Thyroid gland (tissue), 4 donors: ENCODE measurements at regions not wholly inside any gene's neighbourhood (a gene's known extent, or its start where the extent isn't known, plus 50 kb on each side); places are given as distances from the start of the nearest gene placed in this dataset.

Experiments used
- DNase-seq, 2 donors: peaks; one replicate each; pipeline ENCODE4 v3.0.0-alpha.2; 2019
- H3K27ac ChIP-seq, 3 donors: fragments of 200-600 bp; sonication (generic); 1 replicate in 2 of 3; 2 replicates in 1 of 3; pipeline ENCODE4 v1.5.1; 2016 to 2019; ENCODE audit warnings: mild to moderate bottlenecking in 1 of 3, moderate library complexity in 1 of 3
- H3K27me3 ChIP-seq: fragments of 200-600 bp; sonication (generic); one replicate; pipeline ENCODE4 v1.5.1; 2019
- H3K36me3 ChIP-seq, 2 donors: fragments of 200-600 bp; sonication (generic); one replicate each; pipeline ENCODE4 v1.5.1; 2016 to 2019
- H3K4me1 ChIP-seq, 2 donors: fragments of 200-600 bp; sonication (generic); one replicate each; pipeline ENCODE4 v1.5.1; 2017 to 2019
- H3K4me3 ChIP-seq, 3 donors: fragments of 200-600 bp; sonication (generic); replicated peaks in 1 of 3; 1 replicate in 2 of 3; 2 replicates in 1 of 3; pipeline ENCODE4 v1.5.1; 2016; ENCODE audit warnings: mild to moderate bottlenecking in 1 of 3
- H3K9me3 ChIP-seq: fragments of 200-600 bp; sonication (generic); one replicate; pipeline ENCODE4 v1.5.1; 2017
- POLR2A ChIP-seq, 2 donors: fragments of 450-650 bp; IDR thresholded peaks; one replicate each; pipeline ENCODE4 v1.6.1; 2017; ENCODE audit warnings: antibody characterized with exemption in 2 of 2, mild to moderate bottlenecking in 2 of 2, moderate library complexity in 1 of 2
- WGBS, 2 donors: methylation state at CpG; one replicate each; pipeline ENCODE4 v1.1.5; 2017; 5-methylcytosine and 5-hydroxymethylcytosine counted together
- intact Hi-C: fragments of 100-400 bp; cut with DNase I; formaldehyde crosslinking; loops from one replicate; pipeline ENCODE4 v1.15.1; 2023
- TF ChIP-seq, protein P1 (sequence below), 6 experiments: fragments of 200-600 bp in 3 of 6; fragments of 450-650 bp in 3 of 6; sonication (generic) in 3 of 6; IDR thresholded peaks; one replicate each; pipeline ENCODE4 v1.5.1; 2016 to 2019; ENCODE audit warnings: antibody characterized with exemption in 6 of 6, mild to moderate bottlenecking in 2 of 6, inconsistent platforms in 1 of 6, moderate library complexity in 1 of 6

DNA sequence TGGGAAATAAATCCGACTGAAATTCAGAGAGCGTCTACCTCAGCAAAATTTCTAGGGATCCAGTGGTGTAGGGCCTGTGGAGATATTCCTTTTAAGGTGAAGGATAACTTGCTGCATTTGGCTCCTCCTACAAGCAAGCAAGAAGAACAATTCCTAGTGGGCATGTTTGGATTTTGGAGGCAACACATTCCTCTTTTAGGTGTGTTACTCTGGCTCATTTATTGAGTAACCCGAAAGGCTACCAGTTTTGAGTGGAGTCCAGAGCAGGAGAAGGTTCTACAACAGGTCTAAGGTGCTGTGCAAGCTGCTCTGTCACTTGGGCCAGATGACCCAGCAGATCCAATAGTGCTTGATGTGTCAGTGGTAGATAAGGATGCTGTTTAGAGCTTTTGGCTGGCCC, 862.4 kb upstream of the CDH9 start:
- Histone ChIP-seq H3K27me3 (no peaks in the 10 kb centered on the region), H3K4me1 (no peaks in the 10 kb centered on the region), H3K9me3 (no peaks in the 10 kb centered on the region), H3K36me3 (no peaks in the 10 kb centered on the region), H3K4me3 (no peak overlapping the region), H3K27ac (no peak overlapping the region)
- no peak for DNase-seq
- no peak for TF ChIP-seq POLR2A (IDR thresholded peaks at IDR 0.05)
- TF ChIP-seq, protein P1, sequence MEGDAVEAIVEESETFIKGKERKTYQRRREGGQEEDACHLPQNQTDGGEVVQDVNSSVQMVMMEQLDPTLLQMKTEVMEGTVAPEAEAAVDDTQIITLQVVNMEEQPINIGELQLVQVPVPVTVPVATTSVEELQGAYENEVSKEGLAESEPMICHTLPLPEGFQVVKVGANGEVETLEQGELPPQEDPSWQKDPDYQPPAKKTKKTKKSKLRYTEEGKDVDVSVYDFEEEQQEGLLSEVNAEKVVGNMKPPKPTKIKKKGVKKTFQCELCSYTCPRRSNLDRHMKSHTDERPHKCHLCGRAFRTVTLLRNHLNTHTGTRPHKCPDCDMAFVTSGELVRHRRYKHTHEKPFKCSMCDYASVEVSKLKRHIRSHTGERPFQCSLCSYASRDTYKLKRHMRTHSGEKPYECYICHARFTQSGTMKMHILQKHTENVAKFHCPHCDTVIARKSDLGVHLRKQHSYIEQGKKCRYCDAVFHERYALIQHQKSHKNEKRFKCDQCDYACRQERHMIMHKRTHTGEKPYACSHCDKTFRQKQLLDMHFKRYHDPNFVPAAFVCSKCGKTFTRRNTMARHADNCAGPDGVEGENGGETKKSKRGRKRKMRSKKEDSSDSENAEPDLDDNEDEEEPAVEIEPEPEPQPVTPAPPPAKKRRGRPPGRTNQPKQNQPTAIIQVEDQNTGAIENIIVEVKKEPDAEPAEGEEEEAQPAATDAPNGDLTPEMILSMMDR (IDR thresholded peaks at IDR 0.05), result no peak
- intact Hi-C loops, result no loop called here
- 82 to 91% methylated on average over 3 of the region's 3 CpGs for WGBS, 2 donors

DNA sequence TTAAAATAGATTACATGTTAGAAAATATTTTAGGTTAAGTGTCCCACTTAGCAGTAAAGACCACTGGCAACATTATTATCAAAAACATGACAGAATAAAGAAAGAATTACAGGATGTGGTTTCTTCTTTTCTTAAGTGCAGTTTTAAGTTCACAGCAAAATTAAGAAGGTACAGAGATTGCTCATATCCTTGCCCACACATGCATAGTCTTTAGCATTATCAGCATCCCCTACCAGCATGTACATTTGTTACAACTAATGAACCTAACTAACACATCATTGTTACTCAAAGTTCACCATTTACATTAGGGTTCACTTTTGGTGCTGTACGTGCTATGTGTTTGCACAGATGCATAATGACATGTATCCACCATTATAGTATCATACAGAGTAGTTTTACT, 837.7 kb upstream of the CDH9 start:
- 69 to 72% methylated on average over 1 of the region's 1 CpG for WGBS, 2 donors
- H3K27me3 ChIP-seq, result no peaks in the 10 kb centered on the region

GRCh38 chr5:27875148-27875547, 836.8 kb upstream of the CDH9 start:
- TF ChIP-seq, protein P1 (IDR thresholded peaks at IDR 0.05), result no peak
- TF ChIP-seq POLR2A (IDR thresholded peaks at IDR 0.05), result no peak
- H3K9me3 ChIP-seq, result no peaks in the 10 kb centered on the region

More for the DNA sequence above, 837.7 kb upstream of the CDH9 start:
- intact Hi-C loops, result no loop called here
- Histone ChIP-seq H3K36me3 (no peaks in the 10 kb centered on the region), H3K4me1 (no peaks in the 10 kb centered on the region), H3K27ac (no peak overlapping the region), H3K4me3 (no peak overlapping the region), H3K9me3 (no peaks in the 10 kb centered on the region)
- TF ChIP-seq POLR2A (IDR thresholded peaks at IDR 0.05), result no peak
- DNase-seq, result no peak

GRCh38 chr5:27868292-27868691, 829.9 kb upstream of the CDH9 start:
- Histone ChIP-seq H3K9me3 (no peaks in the 10 kb centered on the region), H3K36me3 (no peaks in the 10 kb centered on the region), H3K27ac (no peak overlapping the region), H3K4me1 (no peaks in the 10 kb centered on the region), H3K27me3 (no peaks in the 10 kb centered on the region), H3K4me3 (no peak overlapping the region)
- DNase-seq, result no peak
- intact Hi-C loops, result no loop called here
- TF ChIP-seq POLR2A (IDR thresholded peaks at IDR 0.05), result no peak
- TF ChIP-seq, protein P1 (IDR thresholded peaks at IDR 0.05), result no peak
- 93 to 97% methylated on average over 2 of the region's 2 CpGs for WGBS, 2 donors

More at GRCh38 chr5:27875148-27875547, 836.8 kb upstream of the CDH9 start:
- H3K27me3 ChIP-seq, result no peaks in the 10 kb centered on the region
- H3K4me3 ChIP-seq, result no peak overlapping the region
- no peak for DNase-seq
- intact Hi-C loops, result no loop called here
- H3K4me1 ChIP-seq, result no peaks in the 10 kb centered on the region
- H3K27ac ChIP-seq, result no peak overlapping the region
- H3K36me3 ChIP-seq, result no peaks in the 10 kb centered on the region

DNA sequence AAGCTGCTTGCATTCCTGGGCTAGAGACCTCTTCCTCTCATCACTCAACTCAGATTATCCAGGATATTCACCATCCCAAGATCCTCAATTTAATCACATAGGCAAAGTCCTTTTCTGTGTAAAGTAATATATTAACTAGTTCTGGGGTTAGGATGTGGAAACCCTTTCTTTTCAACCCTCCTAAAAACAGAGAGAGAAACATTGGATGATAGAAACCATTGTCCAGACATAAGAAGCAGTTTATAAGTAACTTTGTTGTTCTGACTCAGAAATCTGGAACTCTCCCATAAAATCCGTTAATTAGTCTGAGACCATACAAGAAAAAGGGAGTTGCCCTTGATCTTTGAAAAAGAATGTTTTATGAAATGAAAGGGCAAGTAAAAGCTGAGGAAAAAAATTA, 817.1 kb upstream of the CDH9 start:
- no peaks in the 10 kb centered on the region for H3K4me1 ChIP-seq
- no peaks in the 10 kb centered on the region for H3K27me3 ChIP-seq
- no peak for TF ChIP-seq POLR2A (IDR thresholded peaks at IDR 0.05)
- TF ChIP-seq, protein P1 (IDR thresholded peaks at IDR 0.05), result no peak
- no peak overlapping the region for H3K27ac ChIP-seq
- WGBS, 2 donors, result 72 to 77% methylated on average over 1 of the region's 1 CpG
- intact Hi-C loops, result no loop called here
- H3K36me3 ChIP-seq, result no peaks in the 10 kb centered on the region
- no peak overlapping the region for H3K4me3 ChIP-seq
- H3K9me3 ChIP-seq, result no peaks in the 10 kb centered on the region
- no peak for DNase-seq
